GM06990 (cell line): ENCODE measurements at regions not wholly inside any gene's neighbourhood (a gene's known extent, or its start where the extent isn't known, plus 50 kb on each side); places are given as distances from the start of the nearest gene placed in this dataset.

Source experiments
- DNase-seq: peaks from one replicate; pipeline ENCODE4 v3.0.0-alpha.2; 2011; ENCODE audit not compliant: insufficient read length; ENCODE audit errors: extremely low read depth
- H3K27me3 ChIP-seq: replicated peaks from 2 replicates; pipeline ENCODE4 v1.6.0; 2011; ENCODE audit warnings: low read length; ENCODE audit not compliant: control insufficient read depth, insufficient read depth
- H3K36me3 ChIP-seq: 2 replicates; pipeline ENCODE4 v1.5.1; 2011; ENCODE audit warnings: low read length; ENCODE audit not compliant: control insufficient read depth, insufficient read depth
- H3K4me3 ChIP-seq: replicated peaks from 2 replicates; pipeline ENCODE4 v1.5.1; 2011; ENCODE audit warnings: low read depth, mild to moderate bottlenecking, control low read depth, low read length
- TF ChIP-seq, protein P1 (sequence below): IDR thresholded peaks from 2 replicates; pipeline ENCODE4 v1.5.1; 2011; ENCODE audit warnings: low read length, control low read depth, mild to moderate bottlenecking, inconsistent platforms; ENCODE audit not compliant: insufficient read depth, poor library complexity, severe bottlenecking

DNA sequence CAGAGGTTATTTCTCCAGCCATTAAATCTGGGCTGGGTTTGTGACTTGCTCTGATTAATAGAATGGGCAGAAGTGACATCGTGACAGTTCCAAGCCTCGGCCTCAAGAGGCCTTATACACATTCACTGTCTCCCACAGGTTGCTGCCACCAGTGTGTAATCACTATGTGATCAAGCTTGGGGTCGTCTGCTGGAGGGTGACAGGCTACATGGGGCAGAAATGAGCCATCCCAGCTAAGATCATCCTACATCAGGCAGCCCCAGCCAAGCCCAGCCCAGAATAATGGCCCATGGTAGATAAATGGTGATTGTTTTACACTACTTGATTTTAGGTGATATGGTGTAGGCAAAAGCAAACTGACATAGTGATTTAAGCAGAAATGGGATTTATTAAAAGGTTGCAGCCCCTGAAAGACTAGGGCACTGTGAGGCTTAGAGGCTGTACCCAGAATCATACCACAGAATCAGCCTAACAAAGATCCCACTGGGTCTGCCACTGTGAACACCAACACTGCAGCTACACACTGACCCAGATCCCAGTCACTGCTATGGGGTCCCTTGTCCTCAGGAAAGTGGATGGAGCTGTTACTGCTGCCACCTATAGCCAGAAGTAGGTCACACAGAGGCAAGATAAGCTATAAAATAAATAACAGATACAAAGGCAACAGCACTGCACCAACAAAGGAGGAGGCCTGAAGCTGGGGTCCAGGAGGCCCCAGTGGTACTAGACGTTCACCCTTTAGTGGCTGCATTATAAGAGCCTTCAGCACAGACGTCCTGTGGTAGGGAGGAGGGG lies 159.6 kb upstream of the RBPJ start:
- H3K4me3 ChIP-seq: no peak overlapping the region
- no peaks in the 10 kb centered on the region for H3K27me3 ChIP-seq
- DNase-seq: no peak
- no peaks in the 10 kb centered on the region for H3K36me3 ChIP-seq
- TF ChIP-seq, protein P1, sequence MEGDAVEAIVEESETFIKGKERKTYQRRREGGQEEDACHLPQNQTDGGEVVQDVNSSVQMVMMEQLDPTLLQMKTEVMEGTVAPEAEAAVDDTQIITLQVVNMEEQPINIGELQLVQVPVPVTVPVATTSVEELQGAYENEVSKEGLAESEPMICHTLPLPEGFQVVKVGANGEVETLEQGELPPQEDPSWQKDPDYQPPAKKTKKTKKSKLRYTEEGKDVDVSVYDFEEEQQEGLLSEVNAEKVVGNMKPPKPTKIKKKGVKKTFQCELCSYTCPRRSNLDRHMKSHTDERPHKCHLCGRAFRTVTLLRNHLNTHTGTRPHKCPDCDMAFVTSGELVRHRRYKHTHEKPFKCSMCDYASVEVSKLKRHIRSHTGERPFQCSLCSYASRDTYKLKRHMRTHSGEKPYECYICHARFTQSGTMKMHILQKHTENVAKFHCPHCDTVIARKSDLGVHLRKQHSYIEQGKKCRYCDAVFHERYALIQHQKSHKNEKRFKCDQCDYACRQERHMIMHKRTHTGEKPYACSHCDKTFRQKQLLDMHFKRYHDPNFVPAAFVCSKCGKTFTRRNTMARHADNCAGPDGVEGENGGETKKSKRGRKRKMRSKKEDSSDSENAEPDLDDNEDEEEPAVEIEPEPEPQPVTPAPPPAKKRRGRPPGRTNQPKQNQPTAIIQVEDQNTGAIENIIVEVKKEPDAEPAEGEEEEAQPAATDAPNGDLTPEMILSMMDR: peak; percentile 51

DNA sequence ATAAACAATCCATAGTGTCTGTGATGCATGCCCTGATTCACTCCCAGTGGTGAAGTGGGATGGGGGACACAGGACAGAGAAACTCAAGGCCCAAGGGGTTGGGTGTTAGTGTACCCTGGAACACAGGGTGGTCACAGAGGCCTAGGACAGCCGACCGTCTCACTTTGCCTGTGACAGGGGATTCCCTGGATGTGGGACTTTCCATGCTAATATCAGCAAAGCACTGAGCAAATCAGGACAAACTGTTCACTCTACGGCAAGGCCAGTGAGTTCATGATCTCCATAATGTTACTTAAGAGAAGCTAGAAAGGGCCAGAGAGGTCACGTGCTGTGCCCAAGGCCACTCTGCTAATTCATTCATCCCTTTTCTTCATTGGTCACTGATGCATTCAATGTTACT lies 158.7 kb upstream of the RBPJ start:
- Histone ChIP-seq H3K36me3 (no peaks in the 10 kb centered on the region), H3K27me3 (no peaks in the 10 kb centered on the region), H3K4me3 (no peak overlapping the region)
- TF ChIP-seq, protein P1: no peak
- DNase-seq: no peak

DNA sequence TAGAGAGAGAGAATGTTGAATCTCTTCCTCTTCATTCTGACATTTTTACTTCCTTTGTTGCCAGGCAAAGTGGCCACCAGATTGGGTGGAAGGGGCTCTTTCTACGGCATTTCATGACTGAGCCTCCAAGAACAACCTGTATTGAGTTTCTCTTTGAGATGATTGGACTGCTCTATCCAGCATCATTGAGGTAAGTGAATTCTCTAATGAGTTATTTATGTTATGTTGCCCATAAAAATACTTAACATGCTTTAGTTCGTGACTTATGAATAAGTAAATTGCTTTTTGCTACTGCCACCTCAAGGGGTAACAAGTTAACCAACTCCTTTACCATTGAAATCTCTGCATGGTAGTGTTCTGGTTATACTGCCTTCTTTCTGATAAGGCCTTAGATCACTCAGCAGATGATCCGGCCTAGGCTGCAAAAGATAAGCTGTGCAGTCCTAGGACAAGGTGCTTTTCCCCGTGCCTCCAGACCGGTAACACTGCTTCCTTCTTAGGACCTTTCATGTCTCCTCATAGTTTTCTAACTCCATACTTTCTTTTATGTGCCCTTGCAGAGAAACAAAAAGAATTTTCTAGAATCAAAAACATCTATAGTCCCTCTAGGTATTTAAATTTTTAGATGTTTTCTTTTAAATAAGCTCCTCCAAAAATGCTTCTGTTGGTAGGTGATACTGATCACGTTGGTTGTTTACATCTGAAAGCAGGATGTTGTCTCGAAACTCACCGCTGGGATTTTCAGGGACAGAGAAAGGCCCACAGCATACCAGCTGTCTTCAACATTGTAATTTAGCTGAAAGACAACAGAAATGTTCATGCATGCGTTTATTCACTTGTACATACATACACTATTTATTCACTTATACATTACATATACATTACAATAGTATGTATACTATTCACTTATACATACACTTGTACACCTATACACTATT lies 157.1 kb upstream of the RBPJ start:
- H3K27me3 ChIP-seq: no peaks in the 10 kb centered on the region
- no peaks in the 10 kb centered on the region for H3K36me3 ChIP-seq
- TF ChIP-seq, protein P1: no peak
- H3K4me3 ChIP-seq: no peak overlapping the region
- DNase-seq: no peak

DNA sequence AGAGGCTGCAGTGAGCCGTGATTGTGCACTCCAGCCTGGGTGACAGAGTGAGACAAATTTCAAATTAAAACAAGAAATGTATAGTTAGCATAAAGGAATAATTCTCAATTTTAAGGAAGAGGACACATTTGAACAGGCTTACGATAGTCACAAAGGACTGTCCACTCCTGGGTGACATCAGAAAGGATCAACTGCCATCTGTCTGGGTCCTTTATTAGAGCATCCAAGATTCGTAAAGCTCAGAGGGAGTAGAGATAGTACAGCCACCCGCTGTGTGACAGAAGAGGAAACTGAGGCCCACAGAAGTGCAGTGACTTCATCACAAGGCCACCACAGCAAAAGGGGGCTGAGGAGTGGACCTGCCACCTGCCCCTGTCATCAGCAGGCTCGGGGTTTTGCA lies 149.3 kb upstream of the RBPJ start:
- TF ChIP-seq, protein P1: no peak
- Histone ChIP-seq H3K27me3 (no peaks in the 10 kb centered on the region), H3K36me3 (no peaks in the 10 kb centered on the region)

DNA sequence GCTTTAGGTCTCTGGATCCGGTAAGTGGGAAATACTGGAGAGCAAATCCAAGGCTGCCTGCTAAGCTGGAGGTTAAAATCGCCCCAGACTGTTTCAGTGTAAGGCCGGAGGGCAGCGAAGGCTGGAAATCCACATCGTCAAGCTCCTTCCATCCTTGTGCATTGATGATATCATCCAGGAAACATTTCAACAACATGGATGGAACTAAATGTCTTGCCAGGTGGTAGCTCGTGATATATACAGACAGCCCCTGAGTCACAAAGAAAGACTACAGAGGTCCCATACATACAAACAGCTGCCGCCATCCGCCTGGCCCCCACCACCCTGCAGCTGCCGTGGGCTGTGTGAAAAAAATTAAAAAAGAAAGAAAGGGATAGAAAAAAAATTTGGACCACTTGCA lies 148.9 kb upstream of the RBPJ start:
- H3K36me3 ChIP-seq: no peaks in the 10 kb centered on the region
- no peak overlapping the region for H3K4me3 ChIP-seq
- DNase-seq: no peak
- H3K27me3 ChIP-seq: no peaks in the 10 kb centered on the region
- TF ChIP-seq, protein P1: no peak

More for the DNA sequence above, 149.3 kb upstream of the RBPJ start:
- H3K4me3 ChIP-seq: no peak overlapping the region
- DNase-seq: no peak
